ENCODE measurements at regions not wholly inside any gene's neighbourhood (a gene's known extent, or its start where the extent isn't known, plus 50 kb on each side); places are given as distances from the start of the nearest gene placed in this dataset.

DNA sequence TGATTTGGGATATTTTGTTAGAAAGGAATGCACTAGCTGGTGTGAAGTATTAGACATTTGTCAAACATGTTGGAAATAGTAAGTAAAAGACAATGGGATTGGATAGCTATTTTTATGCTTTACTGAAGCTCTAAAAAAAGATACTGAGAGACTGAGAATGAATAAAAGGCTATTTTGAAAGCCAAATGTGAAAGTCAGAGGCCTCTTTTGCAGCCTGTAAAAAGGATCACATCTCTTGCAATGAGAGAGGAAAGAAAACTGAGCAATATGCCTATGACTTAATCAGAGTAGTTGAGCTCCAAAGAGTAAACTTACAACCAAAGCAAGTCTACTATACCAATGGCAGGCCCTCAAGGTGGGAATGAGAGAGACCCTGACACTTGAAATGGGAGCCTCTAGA is 212.6 kb upstream of the LCORL start:
- Histone ChIP-seq H3K27me3 (no peaks in the 10 kb centered on the region), H3K36me3 (no peaks in the 10 kb centered on the region), H3K9me3 (peaks cover 0 to 4% of the 10 kb centered on the region in 2 donors), H3K27ac (no peak overlapping the region), H3K4me1 (no peaks in the 10 kb centered on the region), H3K4me3 (no peak overlapping the region)
- in situ Hi-C loops (cut with MboI; ENCODE audit: low pct_ligation_motif_present in 1 of 4, low pct_unique_long_range_greater_than_20kb in 1 of 4, low sequenced_read_pairs in 3 of 4) = no loop called here
- no peak for DNase-seq
- no peak for TF ChIP-seq POLR2AphosphoS5 (IDR thresholded peaks at IDR 0.05)
- TF ChIP-seq, protein P1, sequence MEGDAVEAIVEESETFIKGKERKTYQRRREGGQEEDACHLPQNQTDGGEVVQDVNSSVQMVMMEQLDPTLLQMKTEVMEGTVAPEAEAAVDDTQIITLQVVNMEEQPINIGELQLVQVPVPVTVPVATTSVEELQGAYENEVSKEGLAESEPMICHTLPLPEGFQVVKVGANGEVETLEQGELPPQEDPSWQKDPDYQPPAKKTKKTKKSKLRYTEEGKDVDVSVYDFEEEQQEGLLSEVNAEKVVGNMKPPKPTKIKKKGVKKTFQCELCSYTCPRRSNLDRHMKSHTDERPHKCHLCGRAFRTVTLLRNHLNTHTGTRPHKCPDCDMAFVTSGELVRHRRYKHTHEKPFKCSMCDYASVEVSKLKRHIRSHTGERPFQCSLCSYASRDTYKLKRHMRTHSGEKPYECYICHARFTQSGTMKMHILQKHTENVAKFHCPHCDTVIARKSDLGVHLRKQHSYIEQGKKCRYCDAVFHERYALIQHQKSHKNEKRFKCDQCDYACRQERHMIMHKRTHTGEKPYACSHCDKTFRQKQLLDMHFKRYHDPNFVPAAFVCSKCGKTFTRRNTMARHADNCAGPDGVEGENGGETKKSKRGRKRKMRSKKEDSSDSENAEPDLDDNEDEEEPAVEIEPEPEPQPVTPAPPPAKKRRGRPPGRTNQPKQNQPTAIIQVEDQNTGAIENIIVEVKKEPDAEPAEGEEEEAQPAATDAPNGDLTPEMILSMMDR (IDR thresholded peaks at IDR 0.05) = no peak
- TF ChIP-seq POLR2A (IDR thresholded peaks at IDR 0.05) = no peak
- no peak for TF ChIP-seq EP300 (IDR thresholded peaks at IDR 0.05; ENCODE audit: low read depth)
- intact Hi-C loops (cut with DNase I; ENCODE audit: low total_unique reads) = no loop called here

DNA sequence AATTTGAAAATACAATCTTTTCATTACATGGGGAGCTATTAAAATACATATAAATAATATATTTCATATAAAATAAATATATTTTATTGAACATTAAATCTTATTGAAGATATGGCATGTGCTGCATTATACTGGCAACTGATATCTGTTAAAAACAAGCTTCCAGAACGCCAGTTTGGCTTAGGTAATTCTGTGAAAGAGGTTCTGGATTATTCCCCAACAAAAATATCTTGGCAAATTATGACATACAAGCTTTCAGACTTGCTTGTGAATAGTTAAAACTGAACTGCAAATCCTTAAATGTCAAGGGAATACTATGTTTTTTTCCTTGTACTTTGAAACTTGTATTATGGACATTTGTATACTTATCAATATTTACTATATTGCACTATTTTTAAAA is 210.2 kb upstream of the LCORL start:
- in situ Hi-C loops (cut with MboI; ENCODE audit: low pct_ligation_motif_present in 1 of 4, low pct_unique_long_range_greater_than_20kb in 1 of 4, low sequenced_read_pairs in 3 of 4) = no loop called here
- no peak for TF ChIP-seq POLR2AphosphoS5 (IDR thresholded peaks at IDR 0.05)
- no peak for TF ChIP-seq POLR2A (IDR thresholded peaks at IDR 0.05)
- TF ChIP-seq, protein P1 (IDR thresholded peaks at IDR 0.05) = no peak
- TF ChIP-seq EP300 (IDR thresholded peaks at IDR 0.05; ENCODE audit: low read depth) = no peak
- intact Hi-C loops (cut with DNase I; ENCODE audit: low total_unique reads) = no loop called here

DNA sequence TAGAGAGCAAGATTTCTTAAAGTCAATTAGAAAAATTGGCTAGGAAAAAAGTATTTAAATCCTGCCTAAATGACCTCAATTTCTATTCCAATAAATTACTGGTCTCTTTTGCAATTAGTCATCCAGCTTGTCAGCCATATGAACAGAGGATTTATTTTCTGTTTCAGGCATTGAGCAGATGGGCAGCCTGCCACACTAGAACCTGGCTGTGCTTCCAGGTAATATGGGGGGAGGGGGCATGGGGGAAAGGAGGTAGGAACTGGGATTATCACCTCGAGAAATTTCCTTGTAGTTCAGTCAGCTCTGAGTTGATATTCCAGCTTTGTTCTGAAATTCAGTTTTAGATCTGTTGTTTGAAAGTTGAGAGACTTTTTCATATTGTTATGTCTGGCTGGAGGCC is 206.3 kb upstream of the LCORL start:
- intact Hi-C loops (cut with DNase I; ENCODE audit: low total_unique reads) = no loop called here
- Histone ChIP-seq H3K4me1 (no peaks in the 10 kb centered on the region), H3K9me3 (peaks cover 0 to 4% of the 10 kb centered on the region in 2 donors), H3K27ac (no peak overlapping the region), H3K27me3 (no peaks in the 10 kb centered on the region), H3K4me3 (no peak overlapping the region), H3K36me3 (no peaks in the 10 kb centered on the region)
- no peak for TF ChIP-seq POLR2A (IDR thresholded peaks at IDR 0.05)
- TF ChIP-seq POLR2AphosphoS5 (IDR thresholded peaks at IDR 0.05) = no peak
- TF ChIP-seq, protein P1 (IDR thresholded peaks at IDR 0.05) = no peak
- TF ChIP-seq EP300 (IDR thresholded peaks at IDR 0.05; ENCODE audit: low read depth) = no peak
- in situ Hi-C loops (cut with MboI; ENCODE audit: low pct_ligation_motif_present in 1 of 4, low pct_unique_long_range_greater_than_20kb in 1 of 4, low sequenced_read_pairs in 3 of 4) = no loop called here
- 33 to 37% methylated on average over 1 of the region's 1 CpG for WGBS, 2 donors (ENCODE audit: low coverage in 1 of 2)
- DNase-seq = no peak

More for the DNA sequence above, 210.2 kb upstream of the LCORL start:
- H3K27me3 ChIP-seq = no peaks in the 10 kb centered on the region
- H3K9me3 ChIP-seq = peaks cover 0 to 4% of the 10 kb centered on the region in 2 donors
- 47 to 62% methylated on average over 1 of the region's 1 CpG for WGBS, 2 donors (ENCODE audit: low coverage in 1 of 2)
- H3K4me3 ChIP-seq = no peak overlapping the region
- no peak overlapping the region for H3K27ac ChIP-seq
- H3K36me3 ChIP-seq = no peaks in the 10 kb centered on the region
- no peaks in the 10 kb centered on the region for H3K4me1 ChIP-seq
- DNase-seq = no peak

DNA sequence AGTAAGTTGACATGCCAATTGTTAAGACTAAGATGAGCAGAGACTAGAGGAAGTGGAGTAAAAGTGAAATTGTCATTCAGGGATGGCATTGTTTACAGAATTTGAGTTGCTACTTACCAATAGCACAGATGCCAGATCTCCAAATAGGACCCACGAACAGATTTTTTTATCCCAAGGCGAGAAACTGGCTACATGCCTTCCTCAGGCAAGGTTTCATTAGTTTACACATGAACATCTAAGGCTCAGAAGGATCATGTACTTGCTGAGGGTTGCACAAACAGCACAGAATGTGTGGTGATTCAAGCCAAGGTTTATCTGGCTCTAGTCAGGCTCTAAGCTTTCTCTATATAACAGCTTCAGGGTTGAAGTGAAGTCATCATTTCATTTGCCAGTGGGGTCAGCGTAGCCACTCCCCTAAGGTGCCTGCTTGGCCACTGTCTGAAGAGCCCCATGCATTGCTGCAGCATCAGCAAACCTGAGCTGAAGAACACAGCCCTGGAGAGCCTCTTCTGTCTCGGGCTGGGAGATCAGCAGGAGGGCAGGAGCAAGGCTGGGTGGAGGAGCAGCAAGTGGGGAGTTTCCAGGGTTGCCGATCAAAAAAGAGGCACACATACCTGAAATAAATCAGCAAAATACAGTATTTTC is 193.0 kb upstream of the LCORL start:
- H3K27ac ChIP-seq = no peak overlapping the region
- TF ChIP-seq POLR2A (IDR thresholded peaks at IDR 0.05) (no peak), POLR2AphosphoS5 (IDR thresholded peaks at IDR 0.05) (no peak)
- WGBS, 2 donors (ENCODE audit: low coverage in 1 of 2) = 52 to 73% methylated on average over 4 to 5 of the region's 5 CpGs

More for the DNA sequence above, 193.0 kb upstream of the LCORL start:
- no peaks in the 10 kb centered on the region for H3K4me1 ChIP-seq
- DNase-seq = no peak
- no peaks in the 10 kb centered on the region for H3K9me3 ChIP-seq
- in situ Hi-C loops (cut with MboI; ENCODE audit: low pct_ligation_motif_present in 1 of 4, low pct_unique_long_range_greater_than_20kb in 1 of 4, low sequenced_read_pairs in 3 of 4) (no loop called here), intact Hi-C loops (cut with DNase I; ENCODE audit: low total_unique reads) (no loop called here)
- H3K4me3 ChIP-seq = no peak overlapping the region
- H3K27me3 ChIP-seq = no peaks in the 10 kb centered on the region
- no peaks in the 10 kb centered on the region for H3K36me3 ChIP-seq

Measured in transverse colon (tissue), 4 donors.